ENCODE measurements at regions not wholly inside any gene's neighbourhood (a gene's known extent, or its start where the extent isn't known, plus 50 kb on each side); places are given as distances from the start of the nearest gene placed in this dataset.

DNA sequence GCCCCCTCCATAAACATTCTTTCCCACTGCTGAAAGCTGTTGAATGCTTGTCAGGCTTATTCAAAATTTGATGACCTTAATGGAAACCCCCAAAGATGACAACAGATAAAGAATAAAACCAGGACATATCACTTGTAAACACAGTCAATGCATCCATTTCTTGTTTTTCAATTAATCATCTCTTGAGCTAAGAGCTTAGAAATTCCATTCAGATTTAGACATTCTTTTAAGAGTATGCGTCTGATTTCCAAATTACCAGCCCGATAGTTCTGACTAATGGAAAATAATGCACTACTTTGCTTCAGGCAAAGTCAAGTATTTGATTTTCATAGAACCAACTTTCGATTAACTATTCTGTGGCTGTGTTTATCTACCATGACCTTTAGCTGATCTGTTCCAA lies 100.6 kb upstream of the RUNX1 start:
- TF ChIP-seq KLF16 (tag by site-specific recombination; IDR thresholded peaks at IDR 0.05) (no peak), YY1 (tag by site-specific recombination; IDR thresholded peaks at IDR 0.05) (no peak), CTCF (tag by site-specific recombination; IDR thresholded peaks at IDR 0.05) (no peak), MZF1 (tag by site-specific recombination; IDR thresholded peaks at IDR 0.05; ENCODE audit: borderline replicate concordance) (no peak), ZBTB7A (tag by site-specific recombination; IDR thresholded peaks at IDR 0.05; ENCODE audit: low read depth) (no peak), ZNF138 (tag by site-specific recombination; IDR thresholded peaks at IDR 0.05; ENCODE audit: borderline replicate concordance) (no peak), ZNF610 (tag by site-specific recombination; IDR thresholded peaks at IDR 0.05; ENCODE audit: borderline replicate concordance) (no peak), ZNF707 (tag by site-specific recombination; IDR thresholded peaks at IDR 0.05) (no peak), ZNF350 (tag by site-specific recombination; IDR thresholded peaks at IDR 0.05) (no peak), ZBTB8A (tag by site-specific recombination; IDR thresholded peaks at IDR 0.05) (no peak), PRDM10 (tag by site-specific recombination; IDR thresholded peaks at IDR 0.05) (no peak)

All from HEK293 (cell line).